ENCODE measurements at regions not wholly inside any gene's neighbourhood (a gene's known extent, or its start where the extent isn't known, plus 50 kb on each side); places are given as distances from the start of the nearest gene placed in this dataset.

DNA sequence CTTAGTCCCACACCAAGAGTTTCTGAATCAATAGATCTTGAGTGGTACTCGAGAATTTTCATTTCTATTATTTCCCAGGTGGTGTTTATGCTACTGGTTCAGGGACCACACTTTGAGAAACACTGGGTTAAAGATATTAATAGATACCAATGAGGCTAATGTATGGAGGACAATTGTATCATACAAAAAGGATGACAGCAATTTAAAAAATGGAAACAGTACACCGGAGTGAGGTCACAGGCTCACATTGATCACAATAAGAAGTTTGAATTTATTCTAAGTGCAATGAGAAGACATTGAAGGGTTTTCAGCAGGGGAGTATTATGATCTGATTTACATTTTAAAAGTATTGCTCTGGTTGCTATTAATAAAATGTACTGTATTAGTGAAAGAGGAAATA is 488.3 kb downstream of the PCDH17 start:
- no peak for TF ChIP-seq POLR2A (IDR thresholded peaks at IDR 0.05)
- TF ChIP-seq, protein P1, sequence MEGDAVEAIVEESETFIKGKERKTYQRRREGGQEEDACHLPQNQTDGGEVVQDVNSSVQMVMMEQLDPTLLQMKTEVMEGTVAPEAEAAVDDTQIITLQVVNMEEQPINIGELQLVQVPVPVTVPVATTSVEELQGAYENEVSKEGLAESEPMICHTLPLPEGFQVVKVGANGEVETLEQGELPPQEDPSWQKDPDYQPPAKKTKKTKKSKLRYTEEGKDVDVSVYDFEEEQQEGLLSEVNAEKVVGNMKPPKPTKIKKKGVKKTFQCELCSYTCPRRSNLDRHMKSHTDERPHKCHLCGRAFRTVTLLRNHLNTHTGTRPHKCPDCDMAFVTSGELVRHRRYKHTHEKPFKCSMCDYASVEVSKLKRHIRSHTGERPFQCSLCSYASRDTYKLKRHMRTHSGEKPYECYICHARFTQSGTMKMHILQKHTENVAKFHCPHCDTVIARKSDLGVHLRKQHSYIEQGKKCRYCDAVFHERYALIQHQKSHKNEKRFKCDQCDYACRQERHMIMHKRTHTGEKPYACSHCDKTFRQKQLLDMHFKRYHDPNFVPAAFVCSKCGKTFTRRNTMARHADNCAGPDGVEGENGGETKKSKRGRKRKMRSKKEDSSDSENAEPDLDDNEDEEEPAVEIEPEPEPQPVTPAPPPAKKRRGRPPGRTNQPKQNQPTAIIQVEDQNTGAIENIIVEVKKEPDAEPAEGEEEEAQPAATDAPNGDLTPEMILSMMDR (IDR thresholded peaks at IDR 0.05), result no peak
- no peak for DNase-seq
- Histone ChIP-seq H3K27me3 (no peaks in the 10 kb centered on the region), H3K36me3 (no peaks in the 10 kb centered on the region), H3K27ac (no peak overlapping the region), H3K4me3 (no peak overlapping the region), H3K9me3 (no peaks in the 10 kb centered on the region), H3K4me1 (no peaks in the 10 kb centered on the region)
- intact Hi-C loops (cut with DNase I; ENCODE audit: low total_unique reads), result no loop called here

DNA sequence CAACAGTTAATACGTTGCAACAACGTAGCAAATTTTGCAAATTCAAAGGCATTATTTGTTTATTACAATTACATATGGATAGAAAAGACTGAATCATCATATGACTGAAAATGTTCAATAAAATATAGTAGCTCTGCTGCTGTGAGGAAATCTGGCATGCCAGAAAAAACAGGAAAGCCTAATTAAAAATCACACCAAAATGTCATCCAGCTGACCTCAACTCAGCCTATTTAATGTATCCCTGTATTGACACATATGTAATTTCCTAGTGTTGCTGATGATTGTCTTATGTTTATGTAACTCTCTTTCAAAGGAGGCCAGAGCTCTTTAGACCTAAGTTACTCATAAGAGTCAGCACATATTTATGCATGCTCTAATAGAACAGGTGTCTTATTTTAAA is 495.0 kb downstream of the PCDH17 start:
- TF ChIP-seq, protein P1 (IDR thresholded peaks at IDR 0.05), result no peak
- no peak for TF ChIP-seq POLR2A (IDR thresholded peaks at IDR 0.05)
- DNase-seq, result no peak
- Histone ChIP-seq H3K27me3 (no peaks in the 10 kb centered on the region), H3K9me3 (no peaks in the 10 kb centered on the region), H3K4me3 (no peak overlapping the region), H3K27ac (no peak overlapping the region), H3K4me1 (no peaks in the 10 kb centered on the region), H3K36me3 (no peaks in the 10 kb centered on the region)
- intact Hi-C loops (cut with DNase I; ENCODE audit: low total_unique reads), result no loop called here

- Histone ChIP-seq H3K4me3 (no peak overlapping the region), H3K9me3 (no peaks in the 10 kb centered on the region), H3K27ac (no peak overlapping the region), H3K27me3 (no peaks in the 10 kb centered on the region), H3K4me1 (no peaks in the 10 kb centered on the region), H3K36me3 (no peaks in the 10 kb centered on the region)
- TF ChIP-seq, protein P1 (IDR thresholded peaks at IDR 0.05), result no peak
- TF ChIP-seq POLR2A (IDR thresholded peaks at IDR 0.05), result no peak
- intact Hi-C loops (cut with DNase I; ENCODE audit: low total_unique reads), result no loop called here
- DNase-seq, result no peak
Measured at GRCh38 chr13:58134012-58134411, 502.5 kb downstream of the PCDH17 start.

- Histone ChIP-seq H3K27me3 (no peaks in the 10 kb centered on the region), H3K4me3 (no peak overlapping the region), H3K4me1 (no peaks in the 10 kb centered on the region), H3K9me3 (no peaks in the 10 kb centered on the region), H3K27ac (no peak overlapping the region), H3K36me3 (no peaks in the 10 kb centered on the region)
- no peak for DNase-seq
- no peak for TF ChIP-seq POLR2A (IDR thresholded peaks at IDR 0.05)
- TF ChIP-seq, protein P1 (IDR thresholded peaks at IDR 0.05), result no peak
- intact Hi-C loops (cut with DNase I; ENCODE audit: low total_unique reads), result no loop called here
Measured at GRCh38 chr13:58134525-58134924, 503.0 kb downstream of the PCDH17 start.

- intact Hi-C loops (cut with DNase I; ENCODE audit: low total_unique reads), result no loop called here
- no peak for DNase-seq
- no peak overlapping the region for H3K27ac ChIP-seq
- TF ChIP-seq, protein P1 (IDR thresholded peaks at IDR 0.05), result no peak
- no peak for TF ChIP-seq POLR2A (IDR thresholded peaks at IDR 0.05)
- no peaks in the 10 kb centered on the region for H3K9me3 ChIP-seq
- no peaks in the 10 kb centered on the region for H3K27me3 ChIP-seq
- no peaks in the 10 kb centered on the region for H3K4me1 ChIP-seq
- no peaks in the 10 kb centered on the region for H3K36me3 ChIP-seq
- H3K4me3 ChIP-seq, result no peak overlapping the region
Measured at GRCh38 chr13:58142952-58143351, 511.4 kb downstream of the PCDH17 start.
